GM12878 (cell line): ENCODE measurements at regions not wholly inside any gene's neighbourhood (a gene's known extent, or its start where the extent isn't known, plus 50 kb on each side); places are given as distances from the start of the nearest gene placed in this dataset.

Source experiments
- NFYA ChIP-seq: IDR thresholded peaks from 2 replicates; pipeline ENCODE4 v1.6.1; 2011; ENCODE audit warnings: low read depth, mild to moderate bottlenecking, low read length, improper control_type of control experiment, borderline replicate concordance
- RELA ChIP-seq: fragments of 450-650 bp; IDR thresholded peaks from 2 replicates; pipeline ENCODE4 v1.8.0; 2014; ENCODE audit warnings: borderline replicate concordance; ENCODE audit not compliant: partially characterized antibody
- SREBF1 ChIP-seq: IDR thresholded peaks from 2 replicates; pipeline ENCODE4 v1.6.1; 2012; ENCODE audit warnings: mild to moderate bottlenecking, low read length
- TCF3 ChIP-seq: IDR thresholded peaks from 2 replicates; pipeline ENCODE4 v1.6.1; 2012; ENCODE audit warnings: low read depth, mild to moderate bottlenecking, low read length, borderline replicate concordance; ENCODE audit not compliant: insufficient read depth
- ZNF217 ChIP-seq: fragments of 450-650 bp; IDR thresholded peaks from 2 replicates; pipeline ENCODE4 v1.6.1; 2017; ENCODE audit warnings: antibody characterized with exemption, mild to moderate bottlenecking
- TF ChIP-seq, protein P1 (sequence below): IDR thresholded peaks from 2 replicates; pipeline ENCODE4 v1.6.1; 2011; ENCODE audit warnings: mild to moderate bottlenecking, low read depth, low read length, moderate library complexity; ENCODE audit not compliant: insufficient replicate concordance
- TF ChIP-seq, protein P2 (sequence below): fragments of 450-650 bp; IDR thresholded peaks from 2 replicates; pipeline ENCODE4 v1.6.1; 2016; ENCODE audit warnings: mild to moderate bottlenecking
- TF ChIP-seq, protein P3 (sequence below): IDR thresholded peaks from 2 replicates; pipeline ENCODE4 v1.6.1; 2011; ENCODE audit warnings: low read depth, mild to moderate bottlenecking, low read length, moderate library complexity, borderline replicate concordance; ENCODE audit errors: extremely low read depth
- TF ChIP-seq, protein P4 (sequence below): IDR thresholded peaks from 2 replicates; pipeline ENCODE4 v1.6.1; 2012; ENCODE audit warnings: low read length, inconsistent platforms
- TF ChIP-seq, protein P5 (sequence below): fragments of 450-650 bp; conservative IDR thresholded peaks from 2 replicates; pipeline ENCODE4 v1.6.1; 2017; ENCODE audit warnings: mild to moderate bottlenecking, moderate library complexity

DNA sequence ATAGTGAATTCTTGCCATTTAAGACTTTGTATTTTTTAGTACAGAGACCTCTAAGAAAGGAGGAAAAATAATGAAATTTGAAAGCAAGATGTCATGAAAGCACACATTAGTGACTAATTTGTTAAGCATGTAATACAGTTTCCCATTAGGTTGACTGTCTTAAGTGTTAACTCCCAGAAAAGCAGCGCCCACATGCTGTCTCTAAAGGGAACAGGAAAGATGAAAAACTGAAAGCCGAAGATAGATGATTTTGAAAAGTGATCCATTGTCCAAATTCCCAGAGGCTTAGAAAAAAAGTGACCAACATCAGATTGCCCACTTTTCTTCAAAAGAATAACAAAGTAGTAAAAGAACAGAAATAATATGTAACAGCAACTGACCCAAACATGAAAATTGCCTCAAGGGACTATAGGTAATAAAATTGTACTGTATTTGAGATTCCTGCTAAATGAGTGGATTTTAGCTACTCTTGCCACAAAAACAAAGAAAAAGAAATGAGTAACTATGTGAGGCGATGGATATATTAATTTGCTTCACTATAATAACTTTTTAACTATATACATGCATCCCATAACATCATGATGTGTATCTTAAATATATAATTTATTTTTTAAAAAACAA lies 83.2 kb upstream of the OGFRL1 start (continued):
- TF ChIP-seq RELA, result no peak
- no peak for TF ChIP-seq SREBF1
- TF ChIP-seq, protein P1, sequence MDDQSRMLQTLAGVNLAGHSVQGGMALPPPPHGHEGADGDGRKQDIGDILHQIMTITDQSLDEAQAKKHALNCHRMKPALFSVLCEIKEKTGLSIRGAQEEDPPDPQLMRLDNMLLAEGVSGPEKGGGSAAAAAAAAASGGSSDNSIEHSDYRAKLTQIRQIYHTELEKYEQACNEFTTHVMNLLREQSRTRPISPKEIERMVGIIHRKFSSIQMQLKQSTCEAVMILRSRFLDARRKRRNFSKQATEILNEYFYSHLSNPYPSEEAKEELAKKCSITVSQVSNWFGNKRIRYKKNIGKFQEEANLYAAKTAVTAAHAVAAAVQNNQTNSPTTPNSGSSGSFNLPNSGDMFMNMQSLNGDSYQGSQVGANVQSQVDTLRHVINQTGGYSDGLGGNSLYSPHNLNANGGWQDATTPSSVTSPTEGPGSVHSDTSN, result no peak
- TF ChIP-seq, protein P2, sequence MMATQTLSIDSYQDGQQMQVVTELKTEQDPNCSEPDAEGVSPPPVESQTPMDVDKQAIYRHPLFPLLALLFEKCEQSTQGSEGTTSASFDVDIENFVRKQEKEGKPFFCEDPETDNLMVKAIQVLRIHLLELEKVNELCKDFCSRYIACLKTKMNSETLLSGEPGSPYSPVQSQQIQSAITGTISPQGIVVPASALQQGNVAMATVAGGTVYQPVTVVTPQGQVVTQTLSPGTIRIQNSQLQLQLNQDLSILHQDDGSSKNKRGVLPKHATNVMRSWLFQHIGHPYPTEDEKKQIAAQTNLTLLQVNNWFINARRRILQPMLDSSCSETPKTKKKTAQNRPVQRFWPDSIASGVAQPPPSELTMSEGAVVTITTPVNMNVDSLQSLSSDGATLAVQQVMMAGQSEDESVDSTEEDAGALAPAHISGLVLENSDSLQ, result no peak
- TF ChIP-seq, protein P3, sequence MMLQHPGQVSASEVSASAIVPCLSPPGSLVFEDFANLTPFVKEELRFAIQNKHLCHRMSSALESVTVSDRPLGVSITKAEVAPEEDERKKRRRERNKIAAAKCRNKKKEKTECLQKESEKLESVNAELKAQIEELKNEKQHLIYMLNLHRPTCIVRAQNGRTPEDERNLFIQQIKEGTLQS, result no peak
- TF ChIP-seq NFYA, result no peak
- no peak for TF ChIP-seq TCF3
- no peak for TF ChIP-seq ZNF217
- TF ChIP-seq, protein P4, sequence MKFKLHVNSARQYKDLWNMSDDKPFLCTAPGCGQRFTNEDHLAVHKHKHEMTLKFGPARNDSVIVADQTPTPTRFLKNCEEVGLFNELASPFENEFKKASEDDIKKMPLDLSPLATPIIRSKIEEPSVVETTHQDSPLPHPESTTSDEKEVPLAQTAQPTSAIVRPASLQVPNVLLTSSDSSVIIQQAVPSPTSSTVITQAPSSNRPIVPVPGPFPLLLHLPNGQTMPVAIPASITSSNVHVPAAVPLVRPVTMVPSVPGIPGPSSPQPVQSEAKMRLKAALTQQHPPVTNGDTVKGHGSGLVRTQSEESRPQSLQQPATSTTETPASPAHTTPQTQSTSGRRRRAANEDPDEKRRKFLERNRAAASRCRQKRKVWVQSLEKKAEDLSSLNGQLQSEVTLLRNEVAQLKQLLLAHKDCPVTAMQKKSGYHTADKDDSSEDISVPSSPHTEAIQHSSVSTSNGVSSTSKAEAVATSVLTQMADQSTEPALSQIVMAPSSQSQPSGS, result no peak
- TF ChIP-seq, protein P5, sequence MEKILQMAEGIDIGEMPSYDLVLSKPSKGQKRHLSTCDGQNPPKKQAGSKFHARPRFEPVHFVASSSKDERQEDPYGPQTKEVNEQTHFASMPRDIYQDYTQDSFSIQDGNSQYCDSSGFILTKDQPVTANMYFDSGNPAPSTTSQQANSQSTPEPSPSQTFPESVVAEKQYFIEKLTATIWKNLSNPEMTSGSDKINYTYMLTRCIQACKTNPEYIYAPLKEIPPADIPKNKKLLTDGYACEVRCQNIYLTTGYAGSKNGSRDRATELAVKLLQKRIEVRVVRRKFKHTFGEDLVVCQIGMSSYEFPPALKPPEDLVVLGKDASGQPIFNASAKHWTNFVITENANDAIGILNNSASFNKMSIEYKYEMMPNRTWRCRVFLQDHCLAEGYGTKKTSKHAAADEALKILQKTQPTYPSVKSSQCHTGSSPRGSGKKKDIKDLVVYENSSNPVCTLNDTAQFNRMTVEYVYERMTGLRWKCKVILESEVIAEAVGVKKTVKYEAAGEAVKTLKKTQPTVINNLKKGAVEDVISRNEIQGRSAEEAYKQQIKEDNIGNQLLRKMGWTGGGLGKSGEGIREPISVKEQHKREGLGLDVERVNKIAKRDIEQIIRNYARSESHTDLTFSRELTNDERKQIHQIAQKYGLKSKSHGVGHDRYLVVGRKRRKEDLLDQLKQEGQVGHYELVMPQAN, result no peak
